Right atrium auricular region (tissue), 2 donors: ENCODE measurements at regions not wholly inside any gene's neighbourhood (a gene's known extent, or its start where the extent isn't known, plus 50 kb on each side); places are given as distances from the start of the nearest gene placed in this dataset.
"Not testable (repeated sequence)": the region's sequence is repeated elsewhere in the genome, so short reads cannot be mapped to it uniquely, and the experiment has no call there.

Experiments
- DNase-seq: peaks from one replicate; pipeline ENCODE4 v3.0.0-alpha.2; 2019; ENCODE audit warnings: low spot score
- H3K27ac ChIP-seq, 2 donors: fragments of 200-600 bp; sonication (generic); 1 replicate in 1 of 2; 2 replicates in 1 of 2; pipeline ENCODE4 v1.5.1; 2016 to 2019
- H3K27me3 ChIP-seq, 2 donors: fragments of 200-600 bp; sonication (generic); one replicate each; pipeline versions ENCODE4 v1.5.1 to v1.6.0; 2017 to 2019
- H3K36me3 ChIP-seq: fragments of 200-600 bp; sonication (generic); one replicate; pipeline ENCODE4 v1.5.1; 2016
- H3K4me1 ChIP-seq, 2 donors: fragments of 200-600 bp; sonication (generic); one replicate each; pipeline versions ENCODE4 v1.5.1 to v1.6.0; 2017 to 2019
- H3K4me3 ChIP-seq, 2 donors: fragments of 200-600 bp; sonication (generic); 1 replicate in 1 of 2; 2 replicates in 1 of 2; pipeline ENCODE4 v1.5.1; 2017 to 2019; ENCODE audit warnings: mild to moderate bottlenecking in 1 of 2, moderate library complexity in 1 of 2
- H3K9me3 ChIP-seq, 2 donors: fragments of 200-600 bp; sonication (generic); one replicate each; pipeline ENCODE4 v1.5.1; 2019
- CTCF ChIP-seq, 2 donors: fragments of 200-600 bp; sonication (generic); IDR thresholded peaks; one replicate each; pipeline ENCODE4 v1.5.1; 2019; ENCODE audit warnings: antibody characterized with exemption in 2 of 2

DNA sequence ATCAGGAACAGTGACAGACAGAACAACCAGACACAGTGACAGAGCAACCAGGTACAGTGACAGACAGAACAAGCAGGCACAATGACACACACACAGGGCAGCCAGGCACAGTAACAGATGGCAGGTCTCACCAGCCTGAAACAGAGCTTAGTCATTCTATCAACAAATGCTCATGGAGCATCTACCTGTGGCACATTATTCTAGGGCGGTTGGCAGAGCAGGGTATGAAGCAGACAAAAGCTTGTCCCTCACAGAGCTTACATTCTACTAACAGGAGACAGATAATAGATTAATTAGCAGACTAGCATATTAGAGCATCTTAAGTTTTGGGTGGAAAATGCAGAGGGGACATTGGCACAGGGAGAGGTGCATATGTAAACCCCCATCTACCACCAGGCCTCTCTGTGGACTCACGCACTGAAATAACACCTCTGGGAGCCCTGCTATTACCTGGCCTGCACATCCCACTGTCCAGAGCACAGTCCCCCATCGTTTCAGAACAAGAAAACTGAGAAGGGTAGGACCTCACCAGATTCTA, 64.1 kb upstream of the RAB6C start:
- peak; percentile 49 for DNase-seq

DNA sequence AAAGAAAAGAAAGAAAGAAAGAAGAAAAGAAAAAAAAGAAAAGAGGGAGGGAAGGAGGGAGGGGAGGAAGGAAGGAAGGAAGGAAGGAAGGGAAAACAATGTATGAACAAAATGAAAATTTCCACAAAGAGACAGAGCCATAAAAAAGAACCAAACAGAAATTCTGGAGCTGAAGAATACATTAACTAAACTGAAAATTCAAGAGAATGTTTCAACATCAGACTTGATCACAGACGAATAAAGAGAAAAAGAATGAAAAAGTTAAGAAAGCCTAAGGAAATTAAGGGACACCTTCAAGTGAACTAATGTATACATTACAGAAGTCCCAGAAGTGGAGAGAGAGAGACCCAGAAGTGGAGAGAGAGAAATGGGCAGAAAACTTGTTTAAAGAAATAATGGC, 60.9 kb upstream of the RAB6C start:
- TF ChIP-seq CTCF (IDR thresholded peaks at IDR 0.05): no peak
- Histone ChIP-seq H3K36me3 (no peaks in the 10 kb centered on the region), H3K4me1 (peaks cover 0 to 5% of the 10 kb centered on the region in 2 donors), H3K9me3 (peaks cover 5 to 38% of the 10 kb centered on the region in 2 donors), H3K4me3 (no peak overlapping the region), H3K27me3 (peaks cover 0 to 5% of the 10 kb centered on the region in 2 donors), H3K27ac (no peak overlapping the region)
- DNase-seq: no peak

More for the DNA sequence above, 64.1 kb upstream of the RAB6C start:
- H3K36me3 ChIP-seq: no peaks in the 10 kb centered on the region
- H3K4me1 ChIP-seq: no peaks in the 10 kb centered on the region
- TF ChIP-seq CTCF (IDR thresholded peaks at IDR 0.05): no peak
- no peak overlapping the region for H3K4me3 ChIP-seq
- H3K27me3 ChIP-seq: no peaks in the 10 kb centered on the region
- no peak overlapping the region for H3K27ac ChIP-seq
- peaks cover 5 to 33% of the 10 kb centered on the region in 2 donors for H3K9me3 ChIP-seq

DNA sequence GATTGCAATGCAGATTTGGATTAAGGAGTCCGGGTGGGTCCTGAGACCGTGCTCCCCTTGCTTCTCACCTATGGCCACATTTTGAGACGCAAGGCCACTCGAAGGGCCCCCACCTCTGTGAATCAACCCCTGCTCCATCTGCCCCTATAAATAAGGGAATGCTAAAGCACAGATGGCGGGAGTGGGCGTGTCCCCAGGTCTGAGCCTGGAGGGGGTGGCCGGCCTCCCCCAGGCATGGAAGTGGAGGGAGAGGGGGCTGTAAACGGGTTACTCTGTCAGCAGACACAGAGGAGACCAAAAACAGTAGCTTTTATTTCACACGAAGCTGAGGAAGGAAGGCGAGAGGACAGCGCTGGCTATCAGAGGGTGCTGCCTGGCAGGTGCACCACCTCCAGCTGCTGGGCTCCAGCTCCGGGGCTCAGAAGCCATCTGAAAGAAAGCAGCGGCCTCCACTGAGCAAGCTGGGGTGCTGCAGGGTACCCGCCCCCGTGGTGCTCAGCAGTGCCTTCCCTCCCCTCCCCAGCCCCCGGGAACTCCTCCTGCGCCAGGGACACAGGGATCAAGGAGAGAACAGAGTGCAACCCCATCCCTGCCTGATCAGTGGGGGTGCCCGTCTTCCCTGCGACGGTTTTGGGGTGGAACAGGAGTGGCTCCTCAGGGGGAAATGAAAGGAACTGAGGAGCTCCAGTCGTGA, 56.7 kb upstream of the RAB6C start:
- Histone ChIP-seq H3K27ac (no peak overlapping the region), H3K4me1 (peaks cover 0 to 6% of the 10 kb centered on the region in 2 donors), H3K27me3 (peaks cover 0 to 6% of the 10 kb centered on the region in 2 donors), H3K36me3 (no peaks in the 10 kb centered on the region), H3K4me3 (no peak overlapping the region), H3K9me3 (peaks cover 4 to 30% of the 10 kb centered on the region in 2 donors)
- no peak for DNase-seq
- no peak for TF ChIP-seq CTCF (IDR thresholded peaks at IDR 0.05)

GRCh38 chr2:129923265-129924091, 56.0 kb upstream of the RAB6C start:
- peaks cover 0 to 6% of the 10 kb centered on the region in 2 donors for H3K4me1 ChIP-seq
- H3K27me3 ChIP-seq: peaks cover 0 to 6% of the 10 kb centered on the region in 2 donors
- TF ChIP-seq CTCF (IDR thresholded peaks at IDR 0.05): peak; percentile 25 to 59
- H3K4me3 ChIP-seq: no peak overlapping the region
- DNase-seq: peak; percentile 46
- H3K36me3 ChIP-seq: no peaks in the 10 kb centered on the region
- H3K9me3 ChIP-seq: peaks cover 0 to 23% of the 10 kb centered on the region in 2 donors
- no peak overlapping the region for H3K27ac ChIP-seq

DNA sequence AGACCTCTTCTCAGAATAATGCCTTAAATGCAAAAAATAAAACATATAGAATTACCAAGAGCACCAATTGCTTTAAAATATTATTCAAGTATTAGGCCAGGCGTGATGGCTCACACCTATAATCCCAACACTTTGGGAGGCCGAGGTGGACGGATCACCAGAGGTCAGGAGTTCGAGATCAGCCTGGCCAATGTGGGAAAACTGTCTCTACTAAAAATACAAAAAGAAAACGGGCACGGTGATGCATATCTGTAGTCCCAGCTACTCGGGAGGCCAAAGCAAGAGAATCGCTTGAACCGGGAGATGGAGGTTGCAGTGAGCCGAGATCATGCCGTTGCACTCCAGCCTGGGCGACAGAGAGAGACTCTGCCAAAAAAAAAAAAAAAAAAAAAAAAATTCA, 55.4 kb upstream of the RAB6C start:
- not testable (repeated sequence) for H3K36me3 ChIP-seq, H3K27ac ChIP-seq, H3K27me3 ChIP-seq, H3K4me3 ChIP-seq, DNase-seq, H3K4me1 ChIP-seq
- peaks cover 0 to 16% of the 10 kb centered on the region in 2 donors for H3K9me3 ChIP-seq

DNA sequence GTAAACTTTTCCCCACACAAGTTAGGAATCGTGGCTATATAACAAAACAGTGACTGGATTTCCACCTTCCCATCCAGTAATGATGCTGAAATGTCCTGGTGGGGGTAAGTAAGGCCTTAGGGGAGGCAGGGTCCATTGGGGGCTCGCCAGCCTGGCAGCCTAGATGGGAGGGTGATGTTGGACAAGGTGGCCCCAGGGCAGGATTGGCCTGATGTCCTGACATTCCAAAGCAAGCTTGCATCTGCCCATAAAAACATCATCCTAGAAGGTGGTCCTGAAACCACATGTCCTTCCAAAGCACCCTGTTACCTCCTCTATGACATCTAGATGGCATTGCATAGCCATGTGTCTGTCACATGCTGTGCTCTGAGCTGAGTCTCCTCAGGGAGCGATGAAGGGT, 54.1 kb upstream of the RAB6C start:
- Histone ChIP-seq H3K9me3 (peaks cover 0 to 5% of the 10 kb centered on the region in 2 donors), H3K27ac (no peak overlapping the region), H3K4me1 (peaks cover 0 to 6% of the 10 kb centered on the region in 2 donors), H3K4me3 (no peak overlapping the region), H3K36me3 (no peaks in the 10 kb centered on the region), H3K27me3 (peaks cover 0 to 6% of the 10 kb centered on the region in 2 donors)
- no peak for DNase-seq
- no peak for TF ChIP-seq CTCF (IDR thresholded peaks at IDR 0.05)
